HCT116 (cell line): ENCODE measurements at regions not wholly inside any gene's neighbourhood (a gene's known extent, or its start where the extent isn't known, plus 50 kb on each side); places are given as distances from the start of the nearest gene placed in this dataset.
"Not testable (repeated sequence)": the region's sequence is repeated elsewhere in the genome, so short reads cannot be mapped to it uniquely, and the experiment has no call there.

Experiments
- EZH2 ChIP-seq: fragments of 200-600 bp; sonication (generic); IDR thresholded peaks from 2 replicates; pipeline ENCODE4 v1.6.1; 2017; ENCODE audit warnings: antibody characterized with exemption, mixed run types
- JUND ChIP-seq: IDR thresholded peaks from 2 replicates; pipeline ENCODE4 v1.6.1; 2012
- POLR2A ChIP-seq: IDR thresholded peaks from 2 replicates; pipeline ENCODE4 v1.7.0; 2011; ENCODE audit warnings: borderline replicate concordance; ENCODE audit not compliant: insufficient read depth, insufficient read length; ENCODE audit errors: extremely low read depth
- RAD21 ChIP-seq: IDR thresholded peaks from 2 replicates; pipeline ENCODE4 v1.6.1; 2012; ENCODE audit warnings: low read depth, mild to moderate bottlenecking
- TF ChIP-seq, protein P1 (sequence below), 3 experiments: fragments of 200-600 bp in 1 of 3; sonication (generic) in 1 of 3; IDR thresholded peaks in 2 of 3; conservative IDR thresholded peaks in 1 of 3; 2 replicates each; pipeline ENCODE4 v1.5.1; 2012 to 2017; ENCODE audit warnings: low read depth in 2 of 3, low read length in 2 of 3, antibody characterized with exemption in 1 of 3, borderline replicate concordance in 1 of 3, control low read depth in 1 of 3, mild to moderate bottlenecking in 1 of 3, mixed read lengths in 1 of 3, mixed run types in 1 of 3, moderate library complexity in 1 of 3; ENCODE audit not compliant: insufficient read depth in 1 of 3

DNA sequence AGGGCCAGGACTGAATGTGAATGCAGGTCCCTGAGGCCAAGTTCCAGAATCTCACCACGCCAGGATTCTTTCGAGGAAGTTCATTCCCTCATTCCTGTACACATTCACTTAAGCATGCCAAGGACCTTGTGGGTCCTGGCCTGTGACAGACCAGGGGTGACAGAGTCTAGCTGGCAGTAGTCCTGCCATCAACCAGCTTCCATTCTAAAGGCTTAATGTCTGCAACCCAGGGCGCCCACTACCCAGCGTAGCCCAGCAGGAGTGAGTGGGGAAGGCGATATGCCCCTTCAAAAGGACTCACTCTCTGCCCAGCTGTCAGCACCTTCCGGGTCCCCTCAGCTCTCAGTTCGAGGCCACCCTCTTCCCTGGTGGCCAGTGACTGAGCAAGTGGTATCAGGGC is 61.3 kb upstream of the THOC3 start:
- TF ChIP-seq POLR2A, EZH2, JUND, RAD21: not testable (repeated sequence)
- TF ChIP-seq, protein P1, sequence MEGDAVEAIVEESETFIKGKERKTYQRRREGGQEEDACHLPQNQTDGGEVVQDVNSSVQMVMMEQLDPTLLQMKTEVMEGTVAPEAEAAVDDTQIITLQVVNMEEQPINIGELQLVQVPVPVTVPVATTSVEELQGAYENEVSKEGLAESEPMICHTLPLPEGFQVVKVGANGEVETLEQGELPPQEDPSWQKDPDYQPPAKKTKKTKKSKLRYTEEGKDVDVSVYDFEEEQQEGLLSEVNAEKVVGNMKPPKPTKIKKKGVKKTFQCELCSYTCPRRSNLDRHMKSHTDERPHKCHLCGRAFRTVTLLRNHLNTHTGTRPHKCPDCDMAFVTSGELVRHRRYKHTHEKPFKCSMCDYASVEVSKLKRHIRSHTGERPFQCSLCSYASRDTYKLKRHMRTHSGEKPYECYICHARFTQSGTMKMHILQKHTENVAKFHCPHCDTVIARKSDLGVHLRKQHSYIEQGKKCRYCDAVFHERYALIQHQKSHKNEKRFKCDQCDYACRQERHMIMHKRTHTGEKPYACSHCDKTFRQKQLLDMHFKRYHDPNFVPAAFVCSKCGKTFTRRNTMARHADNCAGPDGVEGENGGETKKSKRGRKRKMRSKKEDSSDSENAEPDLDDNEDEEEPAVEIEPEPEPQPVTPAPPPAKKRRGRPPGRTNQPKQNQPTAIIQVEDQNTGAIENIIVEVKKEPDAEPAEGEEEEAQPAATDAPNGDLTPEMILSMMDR (IDR thresholded peaks at IDR 0.05 in 2 of 3, conservative IDR thresholded peaks at IDR 0.05 in 1 of 3; ENCODE audit: borderline replicate concordance in 1 of 3, insufficient read depth in 1 of 3, low read depth in 2 of 3, low read length in 2 of 3), result not testable (repeated sequence)
